Gastroesophageal sphincter (tissue), 4 donors: ENCODE measurements at regions not wholly inside any gene's neighbourhood (a gene's known extent, or its start where the extent isn't known, plus 50 kb on each side); places are given as distances from the start of the nearest gene placed in this dataset.

Experiments used
- ATAC-seq: fragments of 150-250 bp; one replicate; pipeline ENCODE4 v1.9.1; 2016; ENCODE audit warnings: mild to moderate bottlenecking, moderate library complexity
- H3K27ac ChIP-seq, 4 donors: fragments of 200-600 bp; sonication (generic) in 3 of 4; 1 replicate in 3 of 4; 2 replicates in 1 of 4; pipeline ENCODE4 v1.5.1; 2016 to 2019
- H3K27me3 ChIP-seq: fragments of 200-600 bp; sonication (generic); one replicate; pipeline ENCODE4 v1.5.1; 2019
- H3K36me3 ChIP-seq, 2 donors: fragments of 200-600 bp; sonication (generic); one replicate each; pipeline ENCODE4 v1.5.1; 2019; ENCODE audit warnings: control low read depth in 1 of 2
- H3K4me1 ChIP-seq, 3 donors: fragments of 200-600 bp; sonication (generic); 1 replicate in 2 of 3; 2 replicates in 1 of 3; pipeline ENCODE4 v1.5.1; 2016 to 2019; ENCODE audit warnings: control low read depth in 2 of 3
- H3K4me3 ChIP-seq, 2 donors: fragments of 200-600 bp; sonication (generic); one replicate each; pipeline ENCODE4 v1.5.1; 2019; ENCODE audit warnings: mild to moderate bottlenecking in 1 of 2, moderate library complexity in 1 of 2
- H3K9me3 ChIP-seq, 3 donors: fragments of 200-600 bp; sonication (generic); one replicate each; pipeline ENCODE4 v1.5.1; 2017 to 2019; ENCODE audit warnings: control low read depth in 2 of 3
- CTCF ChIP-seq, 4 experiments: fragments of 200-600 bp in 2 of 4; fragments of 450-650 bp in 2 of 4; sonication (generic) in 1 of 4; IDR thresholded peaks; one replicate each; pipeline ENCODE4 v1.5.1; 2017 to 2019; ENCODE audit warnings: antibody characterized with exemption in 4 of 4, mild to moderate bottlenecking in 2 of 4, moderate library complexity in 2 of 4
- EP300 ChIP-seq: sonication (generic); formaldehyde crosslinking; IDR thresholded peaks from one replicate; pipeline ENCODE4 v1.6.1; 2017; ENCODE audit warnings: antibody characterized with exemption, mild to moderate bottlenecking
- POLR2A ChIP-seq, 2 donors: fragments of 450-650 bp; IDR thresholded peaks; one replicate each; pipeline ENCODE4 v1.6.1; 2017; ENCODE audit warnings: antibody characterized with exemption in 2 of 2, mild to moderate bottlenecking in 2 of 2, moderate library complexity in 1 of 2
- POLR2AphosphoS5 ChIP-seq: sonication (generic); formaldehyde crosslinking; IDR thresholded peaks from one replicate; pipeline ENCODE4 v1.6.1; 2017; ENCODE audit warnings: antibody characterized with exemption
- WGBS, 2 donors: methylation state at CpG; one replicate each; pipeline ENCODE4 v1.1.5; 2018; ENCODE audit warnings: low coverage in 1 of 2; 5-methylcytosine and 5-hydroxymethylcytosine counted together

- Histone ChIP-seq H3K9me3 (peaks cover 0 to 10% (median 0%) of the 10 kb centered on the region in 3 donors), H3K27ac (no peak overlapping the region), H3K36me3 (no peaks in the 10 kb centered on the region), H3K4me1 (no peaks in the 10 kb centered on the region), H3K4me3 (no peak overlapping the region), H3K27me3 (peaks cover 58% of the 10 kb centered on the region)
- ATAC-seq, result no peak
- WGBS, 2 donors, result 48% methylated on average over 5 of the region's 5 CpGs; no CpG with 5 or more reads in 1 of the 2 donors
- TF ChIP-seq POLR2AphosphoS5, result no peak
- no peak for TF ChIP-seq EP300
- no peak for TF ChIP-seq CTCF (IDR thresholded peaks at IDR 0.05)
- no peak for TF ChIP-seq POLR2A (IDR thresholded peaks at IDR 0.05)
These were observed 94.8 kb upstream of the RTL6 start for GRCh38 chr22:44592824-44593148.

- ATAC-seq, result no peak
- WGBS, 2 donors, result 71% methylated on average over 5 of the region's 10 CpGs; no CpG with 5 or more reads in 1 of the 2 donors
- TF ChIP-seq EP300 (no peak), CTCF (IDR thresholded peaks at IDR 0.05) (no peak), POLR2A (IDR thresholded peaks at IDR 0.05) (no peak), POLR2AphosphoS5 (no peak)
These were observed 94.2 kb upstream of the RTL6 start for GRCh38 chr22:44592126-44592823.

GRCh38 chr22:44591146-44591790 is 93.2 kb upstream of the RTL6 start:
- Histone ChIP-seq H3K4me3 (no peak overlapping the region), H3K27ac (no peak overlapping the region), H3K9me3 (peaks cover 0 to 10% (median 0%) of the 10 kb centered on the region in 3 donors), H3K36me3 (no peaks in the 10 kb centered on the region), H3K27me3 (peaks cover 57% of the 10 kb centered on the region), H3K4me1 (peaks cover 0 to 7% (median 0%) of the 10 kb centered on the region in 3 donors)
- 81% methylated on average over 8 of the region's 19 CpGs; no CpG with 5 or more reads in 1 of the 2 donors for WGBS, 2 donors
- TF ChIP-seq POLR2AphosphoS5 (no peak), EP300 (no peak), CTCF (IDR thresholded peaks at IDR 0.05) (no peak), POLR2A (IDR thresholded peaks at IDR 0.05) (no peak)
- ATAC-seq, result no peak

More at GRCh38 chr22:44592126-44592823, 94.2 kb upstream of the RTL6 start:
- H3K36me3 ChIP-seq, result no peaks in the 10 kb centered on the region
- peaks cover 0 to 10% (median 0%) of the 10 kb centered on the region in 3 donors for H3K9me3 ChIP-seq
- H3K27ac ChIP-seq, result no peak overlapping the region
- no peaks in the 10 kb centered on the region for H3K4me1 ChIP-seq
- H3K27me3 ChIP-seq, result peaks cover 53% of the 10 kb centered on the region
- H3K4me3 ChIP-seq, result no peak overlapping the region

- no peak for TF ChIP-seq POLR2A (IDR thresholded peaks at IDR 0.05)
- TF ChIP-seq EP300, result no peak
- TF ChIP-seq POLR2AphosphoS5, result no peak
- no peak for TF ChIP-seq CTCF (IDR thresholded peaks at IDR 0.05)
- Histone ChIP-seq H3K4me1 (peaks cover 0 to 7% (median 0%) of the 10 kb centered on the region in 3 donors), H3K9me3 (peaks cover 0 to 10% (median 0%) of the 10 kb centered on the region in 3 donors), H3K27me3 (peaks cover 66% of the 10 kb centered on the region), H3K36me3 (no peaks in the 10 kb centered on the region), H3K27ac (no peak overlapping the region), H3K4me3 (no peak overlapping the region)
- WGBS, 2 donors, result 72 to 80% methylated on average over 1 to 2 of the region's 13 CpGs
- ATAC-seq, result no peak
These were observed 92.3 kb upstream of the RTL6 start for GRCh38 chr22:44590291-44590690.
